Pancreas (tissue), 10 donors: ENCODE measurements at regions not wholly inside any gene's neighbourhood (a gene's known extent, or its start where the extent isn't known, plus 50 kb on each side); places are given as distances from the start of the nearest gene placed in this dataset.

Experiments used
- ATAC-seq, 4 donors: fragments of 200-7000 bp; cut with Tn5 transposase; one replicate each; pipeline versions ENCODE4 v1.8.0 to v1.9.1; 2020; ENCODE audit warnings: mild to moderate bottlenecking in 4 of 4, moderate library complexity in 4 of 4
- DNase-seq, 6 donors: peaks; one replicate each; pipeline ENCODE4 v3.0.0-alpha.2; 2020
- FAIRE-seq: peaks from 2 replicates; lab custom pipeline; 2012; peaks lifted over from hg19 to GRCh38; lab: Jason Lieb, UNC
- H3K27ac ChIP-seq, 4 donors: fragments of 200-600 bp; sonication (generic); 1 replicate in 3 of 4; 2 replicates in 1 of 4; pipeline versions ENCODE4 v1.5.0 to v1.8.0; 2020
- H3K27me3 ChIP-seq, 4 donors: fragments of 200-600 bp; one replicate each; pipeline ENCODE4 v1.8.0; 2021
- H3K36me3 ChIP-seq, 3 donors: fragments of 200-600 bp; sonication (generic) in 1 of 3; one replicate each; pipeline versions ENCODE4 v1.5.0 to v1.8.0; 2020 to 2021
- H3K4me1 ChIP-seq, 3 donors: fragments of 200-600 bp; one replicate each; pipeline ENCODE4 v1.8.0; 2021
- H3K4me3 ChIP-seq, 4 donors: fragments of 200-600 bp; sonication (generic) in 2 of 4; one replicate each; pipeline versions ENCODE4 v1.5.0 to v1.8.0; 2020 to 2021
- H3K9me3 ChIP-seq, 4 donors: fragments of 200-600 bp; one replicate each; pipeline ENCODE4 v1.8.0; 2021
- WGBS, 2 donors: extraction: QIAGEN DNeasy Blood & Tissue Kit; methylation state at CpG; one replicate each; pipeline ENCODE4 v1.1.7; 2013; 5-methylcytosine and 5-hydroxymethylcytosine counted together
- intact Hi-C, 3 donors: fragments of 100-400 bp; cut with DNase I; formaldehyde crosslinking; loops; one replicate each; pipeline versions ENCODE4 v1.11.1 to v1.14.2; 2022
- TF ChIP-seq, protein P1 (sequence below), 4 donors: fragments of 200-600 bp; sonication (generic) in 3 of 4; IDR thresholded peaks; one replicate each; pipeline versions ENCODE4 v1.5.0 to v1.8.0; 2021; ENCODE audit warnings: antibody characterized with exemption in 4 of 4
- donor health status: healthy with polysubstance abuse.
- donor health status: DM: no; HTN: no; CAD: no; lungs with moderate emphysema.
- donor health status: DM: no; HTN: no; CAD: no.
- donor health status: control.
- donor health status: control.
- donor health status: Bipolar disorder and iron deficiency.
- donor health status: DM: yes; HTN: yes; CAD: no.
- donor health status: DM: no; HTN: no; CAD: no.
- donor health status: DM: no; HTN: no; CAD: no.
- donor health status: DM: yes; HTN: yes; CAD: no.

DNA sequence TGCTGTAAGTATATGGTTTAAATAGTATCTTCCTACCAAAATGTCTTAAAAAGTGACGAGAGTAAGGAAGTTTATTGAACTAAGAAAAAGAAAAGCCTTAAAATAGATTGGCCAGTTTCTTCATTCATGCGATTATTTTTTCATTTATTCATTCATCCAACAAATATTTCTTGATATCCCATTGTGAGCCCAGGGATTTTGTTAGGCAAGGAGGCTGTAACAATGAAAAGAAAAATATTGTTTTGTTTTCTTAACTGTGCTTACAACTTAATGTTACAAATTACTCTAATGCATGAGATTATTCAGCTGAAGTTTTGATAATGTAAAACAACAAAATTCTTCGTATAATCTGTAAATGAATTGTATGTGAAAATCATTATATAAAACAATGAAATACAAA, 882.0 kb downstream of the LTN1 start:
- Histone ChIP-seq H3K27ac (no peak overlapping the region), H3K4me3 (no peak overlapping the region), H3K27me3 (no peaks in the 10 kb centered on the region), H3K4me1 (peaks cover 0 to 9% (median 0%) of the 10 kb centered on the region in 3 donors), H3K36me3 (no peaks in the 10 kb centered on the region), H3K9me3 (no peaks in the 10 kb centered on the region)
- intact Hi-C loops = no loop called here
- TF ChIP-seq, protein P1, sequence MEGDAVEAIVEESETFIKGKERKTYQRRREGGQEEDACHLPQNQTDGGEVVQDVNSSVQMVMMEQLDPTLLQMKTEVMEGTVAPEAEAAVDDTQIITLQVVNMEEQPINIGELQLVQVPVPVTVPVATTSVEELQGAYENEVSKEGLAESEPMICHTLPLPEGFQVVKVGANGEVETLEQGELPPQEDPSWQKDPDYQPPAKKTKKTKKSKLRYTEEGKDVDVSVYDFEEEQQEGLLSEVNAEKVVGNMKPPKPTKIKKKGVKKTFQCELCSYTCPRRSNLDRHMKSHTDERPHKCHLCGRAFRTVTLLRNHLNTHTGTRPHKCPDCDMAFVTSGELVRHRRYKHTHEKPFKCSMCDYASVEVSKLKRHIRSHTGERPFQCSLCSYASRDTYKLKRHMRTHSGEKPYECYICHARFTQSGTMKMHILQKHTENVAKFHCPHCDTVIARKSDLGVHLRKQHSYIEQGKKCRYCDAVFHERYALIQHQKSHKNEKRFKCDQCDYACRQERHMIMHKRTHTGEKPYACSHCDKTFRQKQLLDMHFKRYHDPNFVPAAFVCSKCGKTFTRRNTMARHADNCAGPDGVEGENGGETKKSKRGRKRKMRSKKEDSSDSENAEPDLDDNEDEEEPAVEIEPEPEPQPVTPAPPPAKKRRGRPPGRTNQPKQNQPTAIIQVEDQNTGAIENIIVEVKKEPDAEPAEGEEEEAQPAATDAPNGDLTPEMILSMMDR (IDR thresholded peaks at IDR 0.05) = no peak
- WGBS, 2 donors = 84 to 85% methylated on average over 3 of the region's 3 CpGs
- ATAC-seq (no peak), DNase-seq (no peak), FAIRE-seq (no peak)

DNA sequence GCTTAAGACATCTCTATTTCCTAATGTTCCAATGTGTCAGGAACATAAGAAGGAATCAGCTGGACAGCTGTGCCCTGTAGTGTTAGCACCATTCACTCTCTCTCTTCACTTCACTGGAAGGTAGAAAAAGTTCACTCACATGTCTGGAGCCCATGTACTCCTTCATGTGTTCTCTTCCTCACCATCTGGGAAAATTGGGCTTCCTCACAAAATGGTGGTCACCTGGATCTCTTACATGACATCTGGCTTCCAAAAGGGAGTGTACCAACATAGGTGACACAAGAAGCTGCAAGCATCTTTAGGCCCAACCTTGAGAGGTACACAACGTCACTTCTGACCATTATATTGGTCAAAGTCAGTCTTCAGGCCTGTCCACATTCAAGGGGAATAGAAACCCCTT, 882.6 kb downstream of the LTN1 start:
- TF ChIP-seq, protein P1 (IDR thresholded peaks at IDR 0.05) = no peak
- ATAC-seq (no peak), FAIRE-seq (no peak), DNase-seq (no peak)
- WGBS, 2 donors = 94 to 97% methylated on average over 1 of the region's 1 CpG
- intact Hi-C loops = no loop called here
- peaks cover 0 to 9% (median 0%) of the 10 kb centered on the region in 3 donors for H3K4me1 ChIP-seq
- no peaks in the 10 kb centered on the region for H3K27me3 ChIP-seq
- no peaks in the 10 kb centered on the region for H3K36me3 ChIP-seq
- H3K4me3 ChIP-seq = no peak overlapping the region
- no peak overlapping the region for H3K27ac ChIP-seq
- no peaks in the 10 kb centered on the region for H3K9me3 ChIP-seq

DNA sequence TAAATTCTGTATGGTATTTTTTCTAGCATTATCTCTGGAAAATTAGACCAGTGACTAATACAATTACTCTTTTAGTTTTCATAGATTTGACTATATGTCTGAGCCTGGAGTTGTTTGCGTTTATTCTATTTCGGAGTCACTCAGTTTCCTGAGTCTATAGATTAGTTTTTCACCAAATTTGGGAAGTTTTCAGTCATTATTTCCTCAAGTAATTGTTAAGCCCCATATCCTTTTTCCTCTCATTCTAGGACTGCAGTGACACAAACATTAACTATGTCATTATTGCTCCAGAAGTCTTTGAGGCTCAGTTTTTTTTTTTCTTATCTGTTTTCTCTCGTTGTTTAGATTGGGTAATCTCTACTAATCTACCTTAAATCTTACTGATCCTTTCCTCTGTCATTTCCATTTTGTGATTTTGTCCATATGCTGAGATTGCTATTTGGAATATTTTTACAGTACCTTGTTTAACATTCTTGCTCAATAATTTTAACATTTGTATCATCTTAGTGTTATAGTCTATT, 886.2 kb downstream of the LTN1 start:
- FAIRE-seq (no peak), ATAC-seq (no peak), DNase-seq (no peak)
- Histone ChIP-seq H3K27ac (no peak overlapping the region), H3K4me3 (no peak overlapping the region), H3K9me3 (no peaks in the 10 kb centered on the region), H3K27me3 (no peaks in the 10 kb centered on the region), H3K36me3 (no peaks in the 10 kb centered on the region), H3K4me1 (peaks cover 0 to 4% (median 0%) of the 10 kb centered on the region in 3 donors)
- WGBS, 2 donors = 69 to 72% methylated on average over 3 of the region's 3 CpGs
- intact Hi-C loops = no loop called here
- TF ChIP-seq, protein P1 (IDR thresholded peaks at IDR 0.05) = no peak

DNA sequence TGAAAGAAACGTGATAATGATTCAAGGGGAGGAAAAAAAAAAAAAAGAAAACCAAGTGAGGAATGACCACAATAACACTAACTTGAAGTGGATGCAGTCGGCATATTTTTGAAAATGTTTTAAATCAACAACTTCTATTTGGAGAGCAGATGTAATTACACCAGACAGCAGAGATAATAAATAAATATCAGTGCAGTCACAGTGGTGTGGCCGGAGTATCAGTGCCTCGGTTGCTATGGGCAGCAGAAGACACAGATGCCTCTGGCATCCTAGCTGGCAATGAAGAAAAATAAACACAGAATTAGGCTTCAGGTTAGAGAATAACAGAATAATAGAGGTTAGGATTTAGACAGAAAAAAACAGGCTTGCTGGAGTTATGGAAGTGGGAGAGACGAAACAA, 888.3 kb downstream of the LTN1 start:
- DNase-seq = no peak
- H3K27me3 ChIP-seq = no peaks in the 10 kb centered on the region
- H3K36me3 ChIP-seq = no peaks in the 10 kb centered on the region
- intact Hi-C loops = no loop called here
- no peak for ATAC-seq
- no peaks in the 10 kb centered on the region for H3K9me3 ChIP-seq
- WGBS, 2 donors = 51 to 70% methylated on average over 5 of the region's 5 CpGs
- no peak overlapping the region for H3K4me3 ChIP-seq
- peaks cover 0 to 5% (median 0%) of the 10 kb centered on the region in 3 donors for H3K4me1 ChIP-seq
- H3K27ac ChIP-seq = no peak overlapping the region
- FAIRE-seq = no peak
- TF ChIP-seq, protein P1 (IDR thresholded peaks at IDR 0.05) = no peak

DNA sequence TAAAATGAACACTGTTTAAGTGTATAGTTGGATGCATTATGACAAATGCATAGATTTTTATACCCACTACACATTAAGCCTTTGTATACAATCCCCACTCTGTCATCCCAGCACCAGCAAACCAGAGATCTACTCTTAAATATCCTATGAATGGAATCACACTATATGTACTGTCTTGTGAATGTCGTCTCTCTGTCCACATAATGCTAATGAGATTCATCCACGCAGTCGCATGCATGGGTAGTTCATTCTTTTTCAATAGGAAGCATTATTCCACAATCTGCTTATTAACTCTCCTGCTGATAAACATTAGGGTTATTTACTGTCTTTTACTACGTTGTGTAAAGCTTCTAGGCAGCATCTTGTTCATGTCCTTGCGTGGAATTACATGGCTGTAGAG, 892.3 kb downstream of the LTN1 start:
- H3K9me3 ChIP-seq = no peaks in the 10 kb centered on the region
- no peak overlapping the region for H3K4me3 ChIP-seq
- H3K4me1 ChIP-seq = peaks cover 0 to 9% (median 0%) of the 10 kb centered on the region in 3 donors
- TF ChIP-seq, protein P1 (IDR thresholded peaks at IDR 0.05) = no peak
- H3K27me3 ChIP-seq = no peaks in the 10 kb centered on the region
- FAIRE-seq (no peak), ATAC-seq (no peak), DNase-seq (no peak)
- H3K36me3 ChIP-seq = no peaks in the 10 kb centered on the region
- 90 to 94% methylated on average over 5 of the region's 5 CpGs for WGBS, 2 donors
- H3K27ac ChIP-seq = no peak overlapping the region
- intact Hi-C loops = no loop called here
